ENCODE measurements at regions not wholly inside any gene's neighbourhood (a gene's known extent, or its start where the extent isn't known, plus 50 kb on each side); places are given as distances from the start of the nearest gene placed in this dataset.

GRCh38 chr10:33626798-33627466 is 292.5 kb upstream of the NRP1 start:
- TF ChIP-seq POLR2AphosphoS5 (IDR thresholded peaks at IDR 0.05; ENCODE audit: low read depth, low read length) (no peak), REST (IDR thresholded peaks at IDR 0.05; ENCODE audit: insufficient read depth in 1 of 2, low read depth in 2 of 2, low read length in 2 of 2) (no peak), TAF1 (IDR thresholded peaks at IDR 0.05; ENCODE audit: borderline replicate concordance, insufficient read depth, low read length) (no peak)

Measured in PFSK-1 (cell line).